A673 (cell line): ENCODE measurements at regions not wholly inside any gene's neighbourhood (a gene's known extent, or its start where the extent isn't known, plus 50 kb on each side); places are given as distances from the start of the nearest gene placed in this dataset.

Experiments
- BruUV-seq: library from RNA; stranded (reverse); fragments of 400-500 nt; replicated peaks from 2 replicates; lab custom pipeline; 2021; lab: Mats Ljungman, UMichigan
- CTCF ChIA-PET: fragments of 300-600 bp; sonication (Branson Sonifier 250); formaldehyde crosslinking; loops from one replicate; lab custom pipeline; 2022; ENCODE audit warnings: antibody characterized with exemption; lab: Charles Lee
- POLR2A ChIA-PET: fragments of 300-600 bp; sonication (Branson Sonifier 250); formaldehyde crosslinking; loops from one replicate; lab custom pipeline; 2022; ENCODE audit warnings: antibody characterized with exemption; ENCODE audit not compliant: low non-redundant PET; lab: Charles Lee
- DNase-seq: peaks from one replicate; pipeline ENCODE4 v3.0.0-alpha.2; 2015; ENCODE audit warnings: low spot score
- H3K27ac ChIP-seq: fragments of 200-600 bp; sonication (generic); 2 replicates; pipeline ENCODE4 v1.5.1; 2016; ENCODE audit warnings: mixed run types, low read depth, mild to moderate bottlenecking, mixed read lengths, antibody characterized with exemption, low read length; ENCODE audit not compliant: poor library complexity, severe bottlenecking
- H3K27me3 ChIP-seq: fragments of 200-600 bp; sonication (generic); replicated peaks from 2 replicates; pipeline ENCODE4 v1.6.1; 2017; ENCODE audit warnings: mixed run types, low read depth, mild to moderate bottlenecking, mixed read lengths, antibody characterized with exemption, low read length; ENCODE audit not compliant: insufficient read depth, poor library complexity
- H3K36me3 ChIP-seq: fragments of 200-600 bp; sonication (generic); 2 replicates; pipeline ENCODE4 v1.6.1; 2016; ENCODE audit warnings: mixed run types, mild to moderate bottlenecking, mixed read lengths, antibody characterized with exemption, low read length; ENCODE audit not compliant: insufficient read depth, poor library complexity, severe bottlenecking
- H3K4me1 ChIP-seq: fragments of 200-600 bp; sonication (generic); 2 replicates; pipeline ENCODE4 v1.6.1; 2017; ENCODE audit warnings: mixed run types, mild to moderate bottlenecking, mixed read lengths, antibody characterized with exemption, low read length; ENCODE audit not compliant: insufficient read depth, poor library complexity, severe bottlenecking
- H3K4me3 ChIP-seq: fragments of 200-600 bp; sonication (generic); 2 replicates; pipeline ENCODE4 v1.5.1; 2016; ENCODE audit warnings: low read depth, mixed run types, mild to moderate bottlenecking, mixed read lengths, low read length; ENCODE audit not compliant: poor library complexity, severe bottlenecking
- H3K9me3 ChIP-seq: fragments of 200-600 bp; sonication (generic); 2 replicates; pipeline ENCODE4 v1.6.1; 2016; ENCODE audit warnings: mixed run types, low read depth, mild to moderate bottlenecking, mixed read lengths, antibody characterized with exemption, low read length; ENCODE audit not compliant: poor library complexity, severe bottlenecking
- EZH2 ChIP-seq: fragments of 200-600 bp; sonication (generic); IDR thresholded peaks from 2 replicates; pipeline ENCODE4 v1.6.1; 2017; ENCODE audit warnings: borderline replicate concordance, low read depth, mild to moderate bottlenecking, mixed read lengths, antibody characterized with exemption, low read length; ENCODE audit not compliant: poor library complexity, severe bottlenecking
- intact Hi-C: fragments of 100-400 bp; cut with micrococcal nuclease; formaldehyde crosslinking; loops from one replicate; pipeline ENCODE4 v1.10.0; 2022; ENCODE audit not compliant: unreplicated experiment
- TF ChIP-seq, protein P1 (sequence below): fragments of 300-800, 200-600 bp; sonication (generic); conservative IDR thresholded peaks from 2 replicates; pipeline ENCODE4 v1.5.1; 2017; ENCODE audit warnings: low read depth, mild to moderate bottlenecking, antibody characterized with exemption, low read length, moderate library complexity, mixed read lengths

DNA sequence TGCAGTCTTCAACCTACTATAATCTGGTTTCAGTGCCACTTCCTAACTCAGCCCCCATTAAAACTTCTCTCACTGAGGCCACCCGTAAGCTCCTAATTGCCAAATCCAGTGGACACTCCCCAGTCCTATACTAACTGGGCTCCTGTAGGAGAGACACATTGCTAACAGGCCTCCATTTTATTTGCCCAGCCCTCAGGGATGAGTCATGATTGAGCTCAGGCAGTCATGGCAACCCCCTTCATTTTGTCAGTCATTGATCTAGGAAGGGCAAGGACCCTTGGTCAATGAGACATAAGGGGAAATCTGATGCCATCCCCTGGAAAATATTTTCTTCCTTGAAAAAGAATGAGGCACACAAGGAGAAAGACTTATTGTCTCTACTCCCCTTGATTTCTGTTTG lies 70.1 kb upstream of the HIF1A start:
- CTCF ChIA-PET = no interaction called here
- no TSS peak for BruUV-seq
- intact Hi-C loops = no loop called here
- Histone ChIP-seq H3K4me3 (no peak overlapping the region), H3K27ac (no peak overlapping the region), H3K36me3 (no peaks in the 10 kb centered on the region), H3K4me1 (no peaks in the 10 kb centered on the region), H3K9me3 (no peaks in the 10 kb centered on the region), H3K27me3 (no peaks in the 10 kb centered on the region)
- POLR2A ChIA-PET = no interaction called here
- no peak for TF ChIP-seq EZH2
- TF ChIP-seq, protein P1, sequence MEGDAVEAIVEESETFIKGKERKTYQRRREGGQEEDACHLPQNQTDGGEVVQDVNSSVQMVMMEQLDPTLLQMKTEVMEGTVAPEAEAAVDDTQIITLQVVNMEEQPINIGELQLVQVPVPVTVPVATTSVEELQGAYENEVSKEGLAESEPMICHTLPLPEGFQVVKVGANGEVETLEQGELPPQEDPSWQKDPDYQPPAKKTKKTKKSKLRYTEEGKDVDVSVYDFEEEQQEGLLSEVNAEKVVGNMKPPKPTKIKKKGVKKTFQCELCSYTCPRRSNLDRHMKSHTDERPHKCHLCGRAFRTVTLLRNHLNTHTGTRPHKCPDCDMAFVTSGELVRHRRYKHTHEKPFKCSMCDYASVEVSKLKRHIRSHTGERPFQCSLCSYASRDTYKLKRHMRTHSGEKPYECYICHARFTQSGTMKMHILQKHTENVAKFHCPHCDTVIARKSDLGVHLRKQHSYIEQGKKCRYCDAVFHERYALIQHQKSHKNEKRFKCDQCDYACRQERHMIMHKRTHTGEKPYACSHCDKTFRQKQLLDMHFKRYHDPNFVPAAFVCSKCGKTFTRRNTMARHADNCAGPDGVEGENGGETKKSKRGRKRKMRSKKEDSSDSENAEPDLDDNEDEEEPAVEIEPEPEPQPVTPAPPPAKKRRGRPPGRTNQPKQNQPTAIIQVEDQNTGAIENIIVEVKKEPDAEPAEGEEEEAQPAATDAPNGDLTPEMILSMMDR = no peak
- no peak for DNase-seq

DNA sequence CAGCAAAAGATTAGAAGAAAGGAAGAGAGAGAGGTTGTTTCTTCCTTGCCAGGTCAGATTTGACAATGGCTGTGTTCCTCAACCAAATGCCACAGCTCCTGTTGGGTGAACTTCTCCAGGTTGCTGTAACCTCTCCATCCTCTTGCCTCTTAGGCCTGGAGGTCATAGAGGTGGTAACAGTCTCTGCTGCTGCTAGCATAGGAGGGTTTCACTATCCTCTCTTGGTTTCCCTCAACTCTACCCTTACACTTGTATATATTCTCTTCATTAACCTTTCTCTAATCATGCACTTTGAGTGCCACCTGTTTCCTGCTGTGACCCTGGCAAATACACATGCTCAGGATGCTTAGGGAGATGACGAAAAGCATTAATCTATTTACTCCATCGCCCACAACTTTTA lies 67.7 kb upstream of the HIF1A start:
- no peaks in the 10 kb centered on the region for H3K36me3 ChIP-seq
- H3K27me3 ChIP-seq = no peaks in the 10 kb centered on the region
- no TSS peak for BruUV-seq
- H3K4me1 ChIP-seq = no peaks in the 10 kb centered on the region
- no peaks in the 10 kb centered on the region for H3K9me3 ChIP-seq
- CTCF ChIA-PET = no interaction called here
- POLR2A ChIA-PET = no interaction called here
- TF ChIP-seq, protein P1 = no peak
- TF ChIP-seq EZH2 = no peak
- no peak for DNase-seq
- no peak overlapping the region for H3K4me3 ChIP-seq
- no peak overlapping the region for H3K27ac ChIP-seq
- intact Hi-C loops = no loop called here

GRCh38 chr14:61628016-61628725 lies 67.1 kb upstream of the HIF1A start:
- Histone ChIP-seq H3K4me1 (no peaks in the 10 kb centered on the region), H3K9me3 (no peaks in the 10 kb centered on the region), H3K27ac (no peak overlapping the region), H3K4me3 (no peak overlapping the region), H3K27me3 (no peaks in the 10 kb centered on the region), H3K36me3 (no peaks in the 10 kb centered on the region)
- intact Hi-C loops = no loop called here
- DNase-seq = no peak
- no TSS peak for BruUV-seq
- ChIA-PET POLR2A (no interaction called here), CTCF (no interaction called here)
- TF ChIP-seq, protein P1 = no peak
- no peak for TF ChIP-seq EZH2
